ENCODE measurements at regions not wholly inside any gene's neighbourhood (a gene's known extent, or its start where the extent isn't known, plus 50 kb on each side); places are given as distances from the start of the nearest gene placed in this dataset.
"Not testable (repeated sequence)": the region's sequence is repeated elsewhere in the genome, so short reads cannot be mapped to it uniquely, and the experiment has no call there.

DNA sequence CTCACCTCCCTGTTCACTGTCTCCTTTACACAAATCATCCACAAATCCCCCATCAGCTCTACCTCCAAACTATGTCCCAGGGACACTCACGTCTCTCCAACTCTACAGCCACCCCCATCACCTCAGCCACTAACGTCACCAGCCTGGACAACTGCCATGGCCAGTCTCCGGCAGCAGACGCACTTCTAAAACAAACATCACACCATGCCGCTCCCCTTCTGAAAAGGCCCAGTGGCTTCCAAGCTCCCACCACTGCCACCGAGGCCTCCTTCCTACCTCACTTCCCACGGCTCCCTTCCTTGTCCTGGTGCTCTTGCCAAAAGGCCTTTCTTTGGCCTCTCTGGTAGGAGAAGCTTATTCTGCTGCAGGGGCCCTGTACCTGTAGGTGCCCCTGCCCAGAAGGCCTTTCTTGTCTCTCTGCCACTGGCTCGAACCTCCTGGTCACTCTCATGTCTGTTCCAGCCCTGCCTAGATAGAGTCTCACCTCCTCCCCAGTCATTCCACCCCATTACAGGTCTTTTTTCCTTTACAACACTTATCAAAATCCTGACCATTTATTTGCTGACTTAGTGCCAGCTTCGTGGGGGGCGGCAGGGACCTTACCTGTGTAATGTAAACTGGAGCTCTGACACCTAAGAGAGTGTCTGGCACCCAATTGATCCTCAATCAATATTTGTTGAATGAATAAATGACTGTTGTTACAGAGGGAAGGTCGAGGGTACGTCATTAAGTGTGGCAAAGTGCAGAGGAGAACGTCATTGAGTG lies 304.2 kb downstream of the GOLGA6L6 start:
- H4K8ac ChIP-seq (ENCODE audit: extremely low read depth, insufficient read depth, low read length); H3K9ac ChIP-seq (replicated peaks in 1 of 4; ENCODE audit: extremely low read depth in 1 of 4, low read depth in 3 of 4, low read length in 3 of 4); H3K56ac ChIP-seq (replicated peaks; ENCODE audit: insufficient read length, low read depth, low read length); H3K23ac ChIP-seq (ENCODE audit: insufficient read length); H3K14ac ChIP-seq (ENCODE audit: insufficient read length); H3K23me2 ChIP-seq (ENCODE audit: low read depth, low read length); H3K18ac ChIP-seq (ENCODE audit: extremely low read depth, low read length); H4K91ac ChIP-seq (replicated peaks; ENCODE audit: insufficient read length, low read length); H3K4me2 ChIP-seq (ENCODE audit: insufficient read depth in 1 of 2, low read depth in 2 of 2, low read length in 2 of 2); H2AFZ ChIP-seq (ENCODE audit: low read length); CTCF ChIA-PET (ENCODE audit: partially characterized antibody); POLR2A ChIA-PET (ENCODE audit: partially characterized antibody); H3K4ac ChIP-seq (replicated peaks; ENCODE audit: insufficient read length, low read depth, low read length); H2BK20ac ChIP-seq (ENCODE audit: low read length); H3K4me1 ChIP-seq (replicated peaks in 1 of 4; ENCODE audit: control insufficient read depth in 3 of 4, insufficient read depth in 4 of 4, low read length in 3 of 4); H3K4me3 ChIP-seq (ENCODE audit: extremely low read depth in 1 of 4, insufficient read depth in 2 of 4, low read depth in 3 of 4, low read length in 4 of 4); H3K36me3 ChIP-seq (ENCODE audit: control insufficient read depth in 2 of 4, insufficient read depth in 4 of 4, low read length in 3 of 4); FAIRE-seq; H4K20me1 ChIP-seq (replicated peaks in 1 of 2; ENCODE audit: control insufficient read depth in 1 of 2, insufficient read depth in 2 of 2, low read length in 2 of 2); H3K79me1 ChIP-seq (ENCODE audit: low read depth, low read length); H2BK5ac ChIP-seq (ENCODE audit: low read depth, low read length); DNase-seq (ENCODE audit: low read depth in 1 of 2, low spot score in 2 of 2); H2BK120ac ChIP-seq (replicated peaks; ENCODE audit: low read depth, low read length); H4K5ac ChIP-seq (ENCODE audit: insufficient read length, low read depth, low read length); H3K79me2 ChIP-seq (ENCODE audit: control insufficient read depth in 1 of 2, insufficient read depth in 2 of 2, low read length in 2 of 2); H2BK12ac ChIP-seq (ENCODE audit: low read depth, low read length); H2BK15ac ChIP-seq (ENCODE audit: low read length); H2AK5ac ChIP-seq (ENCODE audit: low read depth, low read length); H3K27ac ChIP-seq (ENCODE audit: low read depth, low read length); H3K27me3 ChIP-seq (replicated peaks in 1 of 4; ENCODE audit: control insufficient read depth in 3 of 4, extremely low read depth in 1 of 4, insufficient read depth in 3 of 4, low read length in 3 of 4): not testable (repeated sequence)
- WGBS, 2 experiments (ENCODE audit: extremely low coverage in 1 of 2, insufficient coverage in 1 of 2, insufficient read length in 1 of 2, insufficient replicate concordance in 2 of 2, low coverage in 1 of 2, low lambda C conversion rate in 2 of 2, missing lambda C conversion rate in 1 of 2) = 84% methylated on average over 13 of the region's 13 CpGs; no CpG with 5 or more reads in 1 of the 2 experiments
- H3K9me3 ChIP-seq (ENCODE audit: insufficient read depth in 2 of 2, low read depth in 1 of 2, low read length in 1 of 2) = peaks cover 10 to 54% of the 10 kb centered on the region in 2 experiments; a peak in 3 of 4 replicates

DNA sequence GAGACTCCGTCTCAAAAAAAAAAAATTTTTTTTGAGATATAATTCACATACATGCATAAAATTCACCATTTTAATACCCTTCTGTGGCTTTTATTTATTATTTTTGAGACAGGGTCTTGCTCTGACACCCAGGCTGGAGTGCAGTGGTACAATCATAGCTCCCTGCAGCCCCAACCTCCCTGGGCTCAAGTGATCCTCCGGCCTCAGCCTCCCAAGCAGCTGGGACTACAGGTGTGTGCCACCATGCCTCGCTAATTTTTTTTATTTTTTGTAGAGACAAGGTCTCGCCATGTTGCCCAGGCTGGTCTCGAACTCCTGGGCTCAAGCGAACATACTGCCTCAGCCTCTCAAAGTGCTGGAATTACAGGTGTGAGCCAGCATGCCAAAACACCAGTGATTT lies 305.9 kb downstream of the GOLGA6L6 start:
- H3K23me2 ChIP-seq (ENCODE audit: low read depth, low read length); H4K5ac ChIP-seq (ENCODE audit: insufficient read length, low read depth, low read length); H2BK5ac ChIP-seq (ENCODE audit: low read depth, low read length); H2BK20ac ChIP-seq (ENCODE audit: low read length); H2BK15ac ChIP-seq (ENCODE audit: low read length); H3K27ac ChIP-seq (ENCODE audit: low read depth, low read length); H3K79me1 ChIP-seq (ENCODE audit: low read depth, low read length); H3K18ac ChIP-seq (ENCODE audit: extremely low read depth, low read length); CTCF ChIA-PET (ENCODE audit: partially characterized antibody); POLR2A ChIA-PET (ENCODE audit: partially characterized antibody); H3K23ac ChIP-seq (ENCODE audit: insufficient read length); H3K56ac ChIP-seq (replicated peaks; ENCODE audit: insufficient read length, low read depth, low read length); H2AK5ac ChIP-seq (ENCODE audit: low read depth, low read length); FAIRE-seq; H3K14ac ChIP-seq (ENCODE audit: insufficient read length); H4K20me1 ChIP-seq (replicated peaks in 1 of 2; ENCODE audit: control insufficient read depth in 1 of 2, insufficient read depth in 2 of 2, low read length in 2 of 2); H3K4me1 ChIP-seq (replicated peaks in 1 of 4; ENCODE audit: control insufficient read depth in 3 of 4, insufficient read depth in 4 of 4, low read length in 3 of 4); DNase-seq (ENCODE audit: low read depth in 1 of 2, low spot score in 2 of 2); H2BK12ac ChIP-seq (ENCODE audit: low read depth, low read length); H3K9ac ChIP-seq (replicated peaks in 1 of 4; ENCODE audit: extremely low read depth in 1 of 4, low read depth in 3 of 4, low read length in 3 of 4); H2BK120ac ChIP-seq (replicated peaks; ENCODE audit: low read depth, low read length); H3K4ac ChIP-seq (replicated peaks; ENCODE audit: insufficient read length, low read depth, low read length); H3K4me3 ChIP-seq (ENCODE audit: extremely low read depth in 1 of 4, insufficient read depth in 2 of 4, low read depth in 3 of 4, low read length in 4 of 4); H4K91ac ChIP-seq (replicated peaks; ENCODE audit: insufficient read length, low read length); H3K4me2 ChIP-seq (ENCODE audit: insufficient read depth in 1 of 2, low read depth in 2 of 2, low read length in 2 of 2); H3K36me3 ChIP-seq (ENCODE audit: control insufficient read depth in 2 of 4, insufficient read depth in 4 of 4, low read length in 3 of 4); H4K8ac ChIP-seq (ENCODE audit: extremely low read depth, insufficient read depth, low read length); H3K27me3 ChIP-seq (replicated peaks in 1 of 4; ENCODE audit: control insufficient read depth in 3 of 4, extremely low read depth in 1 of 4, insufficient read depth in 3 of 4, low read length in 3 of 4); H2AFZ ChIP-seq (ENCODE audit: low read length); H3K79me2 ChIP-seq (ENCODE audit: control insufficient read depth in 1 of 2, insufficient read depth in 2 of 2, low read length in 2 of 2): not testable (repeated sequence)
- 78% methylated on average over 6 of the region's 6 CpGs; no CpG with 5 or more reads in 1 of the 2 experiments for WGBS, 2 experiments (ENCODE audit: extremely low coverage in 1 of 2, insufficient coverage in 1 of 2, insufficient read length in 1 of 2, insufficient replicate concordance in 2 of 2, low coverage in 1 of 2, low lambda C conversion rate in 2 of 2, missing lambda C conversion rate in 1 of 2)
- H3K9me3 ChIP-seq (ENCODE audit: insufficient read depth in 2 of 2, low read depth in 1 of 2, low read length in 1 of 2) = peaks cover 11 to 52% of the 10 kb centered on the region in 2 experiments; a peak in 3 of 4 replicates
